CD4-positive, alpha-beta T cell treated with Interleukin-17A for 1 hour (primary cell): ENCODE measurements at regions not wholly inside any gene's neighbourhood (a gene's known extent, or its start where the extent isn't known, plus 50 kb on each side); places are given as distances from the start of the nearest gene placed in this dataset.

Experiments used
- DNase-seq: peaks from one replicate; pipeline ENCODE4 v3.0.0-alpha.2; 2020

GRCh38 chr3:115336836-115337235, 189.7 kb upstream of the ZBTB20 start:
- no peak for DNase-seq

- no peak for DNase-seq
Observed at GRCh38 chr3:115340586-115340985, 193.5 kb upstream of the ZBTB20 start.

DNA sequence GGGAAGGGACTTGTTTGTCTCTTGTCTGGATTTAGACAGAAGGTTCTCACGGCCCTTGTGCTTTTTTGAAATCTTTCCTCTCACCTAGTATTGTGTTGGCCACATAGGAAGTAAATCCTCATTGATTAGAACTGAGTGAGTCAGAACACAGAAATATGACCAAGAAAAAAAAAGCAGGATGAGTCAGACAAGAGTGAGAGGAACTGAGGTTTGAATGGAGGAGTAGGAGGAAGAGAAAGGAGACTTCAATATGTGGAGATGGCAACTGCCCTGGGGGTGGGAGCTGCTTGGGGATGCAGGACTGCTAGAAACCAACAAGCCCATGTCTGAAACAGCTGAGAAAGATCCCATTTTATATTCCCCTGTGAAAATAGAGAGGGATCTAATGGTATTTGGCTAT, 194.1 kb upstream of the ZBTB20 start:
- no peak for DNase-seq

DNA sequence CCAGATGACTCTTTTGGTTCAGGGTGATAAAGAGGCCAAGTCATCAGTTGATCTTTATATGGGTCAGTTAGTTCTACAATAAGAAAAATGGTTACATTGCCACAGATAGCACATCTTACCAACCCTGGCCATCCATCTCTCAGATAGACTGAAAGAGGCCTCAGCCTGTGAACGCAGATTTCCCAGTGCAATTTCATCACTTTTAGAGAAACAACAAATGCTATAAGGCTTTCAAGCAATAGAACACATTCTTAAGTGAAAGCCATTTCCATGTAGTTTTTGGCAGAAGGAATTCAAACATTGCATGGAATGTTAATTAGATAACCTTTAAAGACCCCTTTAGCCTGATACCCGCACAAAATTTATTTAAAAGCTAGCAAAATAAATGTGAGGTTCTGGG, 200.6 kb upstream of the ZBTB20 start:
- DNase-seq = no peak

GRCh38 chr3:115348412-115348811, 201.3 kb upstream of the ZBTB20 start:
- no peak for DNase-seq

- DNase-seq = no peak
Observed at GRCh38 chr3:115348951-115349745, 202.1 kb upstream of the ZBTB20 start.

- no peak for DNase-seq
Observed at GRCh38 chr3:115350606-115351005, 203.5 kb upstream of the ZBTB20 start.

DNA sequence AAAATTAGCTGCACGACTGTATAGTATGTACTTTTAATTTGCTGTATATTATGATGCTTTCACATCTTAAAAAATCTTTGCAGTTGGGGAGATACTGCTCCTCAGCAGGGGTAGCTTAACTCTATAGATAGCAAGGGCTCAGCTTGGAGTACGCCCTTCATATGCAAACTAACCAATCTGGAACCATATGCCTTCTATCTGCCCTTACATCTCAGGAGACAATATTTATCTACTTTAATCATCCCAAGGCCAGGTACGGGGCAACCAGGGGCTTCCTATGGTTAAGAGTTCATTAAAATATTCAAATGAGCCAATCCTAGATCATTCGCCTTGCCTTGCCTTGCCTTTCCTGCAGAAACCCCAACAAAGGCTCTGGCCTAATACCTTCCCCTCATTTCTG, 204.1 kb upstream of the ZBTB20 start:
- DNase-seq = no peak

- DNase-seq = no peak
Observed at GRCh38 chr3:115354010-115354409, 206.9 kb upstream of the ZBTB20 start.

- DNase-seq = no peak
Observed at GRCh38 chr3:115357456-115357855, 210.4 kb upstream of the ZBTB20 start.

- no peak for DNase-seq
Observed at GRCh38 chr3:115359536-115359935, 212.4 kb upstream of the ZBTB20 start.

GRCh38 chr3:115361806-115362205, 214.7 kb upstream of the ZBTB20 start:
- DNase-seq = no peak

DNA sequence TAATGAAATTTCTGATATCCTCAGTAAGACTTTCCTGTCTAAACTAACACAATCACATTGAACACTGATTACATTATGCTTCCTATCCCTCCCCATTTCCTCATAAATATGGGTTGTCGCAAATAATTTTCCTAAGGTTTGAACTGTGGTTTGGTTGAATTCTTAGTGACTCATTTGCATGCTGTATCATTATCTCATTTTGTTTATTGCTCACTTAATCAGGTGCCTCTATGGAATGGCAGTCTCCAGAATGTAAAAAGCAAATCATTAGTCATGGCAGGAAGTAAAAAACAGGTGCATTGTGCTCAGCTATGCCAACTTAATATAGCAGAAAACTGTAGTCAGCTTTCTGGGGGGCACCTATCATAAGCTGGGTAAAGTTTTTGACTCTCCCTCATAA, 216.0 kb upstream of the ZBTB20 start:
- DNase-seq = no peak

DNA sequence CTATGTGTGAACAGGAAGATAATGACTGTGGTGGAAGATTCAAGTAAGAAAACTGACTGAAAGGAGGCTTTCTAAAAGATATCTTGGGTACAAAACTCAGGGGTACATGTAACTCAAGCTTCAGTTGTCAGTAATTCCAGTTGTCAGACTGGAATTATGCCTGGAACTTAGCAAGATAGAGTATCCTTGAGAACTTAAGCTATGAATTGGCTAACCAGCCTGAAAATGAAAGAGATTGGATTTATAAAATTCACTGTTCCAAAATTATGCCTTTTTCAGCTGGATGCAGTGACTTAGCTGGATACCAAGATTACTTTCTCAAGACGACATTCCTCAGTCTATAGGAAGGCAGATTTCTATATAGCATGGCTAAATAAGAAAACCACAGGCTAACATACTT, 221.9 kb upstream of the ZBTB20 start:
- no peak for DNase-seq

GRCh38 chr3:115375362-115375761, 228.3 kb upstream of the ZBTB20 start:
- DNase-seq = no peak

GRCh38 chr3:115380883-115381572, 233.9 kb upstream of the ZBTB20 start:
- no peak for DNase-seq

DNA sequence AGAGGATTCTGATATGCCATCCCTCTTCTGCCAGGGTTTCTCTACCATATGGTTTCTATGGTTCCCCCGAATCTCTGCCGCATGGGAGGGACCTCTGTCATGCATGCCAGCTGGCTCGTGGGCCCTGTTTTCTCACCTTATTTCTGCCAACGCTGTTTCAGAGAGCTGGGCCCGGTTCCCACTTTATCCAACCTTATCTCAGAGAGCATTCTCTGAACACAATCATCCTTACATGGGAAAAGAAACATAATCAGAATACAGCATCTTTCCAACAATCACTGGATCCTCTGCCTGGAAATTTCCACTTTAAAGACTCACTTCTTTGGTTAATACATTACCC, 234.5 kb upstream of the ZBTB20 start:
- no peak for DNase-seq

DNA sequence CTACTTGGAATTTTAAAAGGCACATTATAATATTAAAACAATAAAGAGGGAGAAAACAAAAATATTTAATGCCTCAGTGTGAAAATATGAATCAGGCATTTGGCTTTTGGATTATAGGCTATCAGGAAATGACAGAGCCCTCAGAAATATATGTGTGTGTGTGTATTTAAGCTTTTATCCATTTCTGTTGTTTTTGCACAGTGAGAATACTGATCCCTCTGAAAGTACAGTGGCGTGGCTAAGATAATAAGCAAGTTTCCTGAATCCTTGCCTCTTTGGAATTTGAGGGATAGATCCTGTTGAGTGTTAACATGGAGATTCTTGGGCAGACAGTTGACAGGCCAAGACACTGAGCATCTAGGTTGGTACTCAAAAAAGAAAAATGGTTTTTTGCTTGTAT, 234.8 kb upstream of the ZBTB20 start:
- no peak for DNase-seq

DNA sequence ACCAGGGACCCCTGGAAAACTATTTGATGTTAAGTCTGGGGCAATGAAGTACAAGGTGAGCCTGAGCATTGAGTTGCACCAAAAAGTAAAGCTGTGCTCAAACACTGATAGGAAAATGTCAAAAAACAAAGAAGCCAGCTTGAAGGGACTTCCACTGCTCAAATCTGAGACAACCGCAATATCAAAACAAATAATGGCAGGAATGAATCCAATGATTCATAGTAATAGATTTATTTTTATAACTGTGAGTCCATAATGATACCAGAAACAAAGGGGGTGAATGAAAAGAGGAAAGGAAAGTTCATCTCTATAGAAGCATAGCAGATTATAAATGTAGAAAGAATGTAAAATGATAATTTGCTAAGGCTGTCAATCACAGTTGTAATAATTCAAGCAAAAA, 237.3 kb upstream of the ZBTB20 start:
- DNase-seq = no peak

DNA sequence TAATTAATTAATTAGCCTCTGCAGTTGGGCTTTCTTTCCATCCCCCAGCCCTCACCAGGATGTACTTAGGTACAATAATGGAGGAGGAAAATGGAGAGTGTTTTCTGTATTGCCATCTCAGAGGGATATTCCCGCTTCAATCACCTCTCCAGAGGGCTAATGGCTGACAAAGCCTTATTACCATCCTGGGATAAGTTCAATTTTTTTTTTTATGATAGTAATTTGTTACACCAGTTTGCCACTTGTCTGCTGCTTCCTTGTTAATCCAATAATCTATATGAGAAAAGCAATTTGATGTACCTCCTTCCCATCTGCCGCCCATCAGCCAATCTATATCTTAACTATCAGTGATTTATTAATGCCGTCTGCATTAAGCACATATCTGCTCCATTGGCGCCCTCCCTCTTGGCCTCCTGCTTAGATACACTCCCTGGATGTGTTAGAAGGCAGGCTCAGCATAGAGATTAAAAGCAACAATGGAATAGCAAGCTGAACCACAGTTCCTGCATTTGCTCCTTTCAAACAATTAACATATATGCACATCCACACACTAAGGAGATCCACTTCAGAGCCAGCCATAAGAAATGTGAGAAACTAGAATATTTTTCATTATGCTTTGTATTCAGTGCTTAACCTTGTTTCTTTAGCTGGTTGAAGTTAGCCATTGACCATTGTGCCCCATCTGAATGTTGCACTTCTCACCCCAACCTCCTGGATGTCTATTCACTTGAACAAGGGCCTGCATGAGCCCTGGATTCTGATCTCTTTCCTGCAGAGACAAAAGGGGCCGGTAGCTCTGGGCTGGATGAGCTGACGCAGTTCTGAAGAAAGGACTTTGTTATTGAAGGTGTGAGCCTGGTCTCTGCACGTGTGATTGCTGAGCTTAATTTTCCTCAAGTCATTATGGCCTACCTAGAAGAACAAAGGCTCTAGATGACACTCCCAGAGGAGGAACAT, 237.3 kb upstream of the GAP43 start:
- DNase-seq = no peak

GRCh38 chr3:115388166-115388565, 235.1 kb upstream of the GAP43 start:
- no peak for DNase-seq

DNA sequence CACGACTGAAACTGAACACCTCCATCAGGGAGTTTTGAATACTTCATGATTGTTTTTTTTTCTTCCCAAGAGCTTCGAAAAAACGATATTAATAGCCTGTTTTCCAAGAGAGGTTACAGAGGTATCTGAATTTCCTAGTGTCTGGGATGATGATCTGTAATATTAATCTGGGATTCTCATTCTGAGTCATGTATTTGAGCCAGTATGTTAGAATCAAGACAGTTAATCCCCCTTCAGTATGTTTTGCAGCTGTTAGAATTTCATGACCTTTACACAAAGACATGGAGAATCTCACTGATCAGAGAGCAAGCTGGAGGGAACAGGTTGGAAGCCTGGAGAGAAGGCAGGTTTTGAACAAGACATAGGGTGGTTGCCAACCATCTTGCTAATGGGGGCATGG, 234.5 kb upstream of the GAP43 start:
- DNase-seq = no peak

DNA sequence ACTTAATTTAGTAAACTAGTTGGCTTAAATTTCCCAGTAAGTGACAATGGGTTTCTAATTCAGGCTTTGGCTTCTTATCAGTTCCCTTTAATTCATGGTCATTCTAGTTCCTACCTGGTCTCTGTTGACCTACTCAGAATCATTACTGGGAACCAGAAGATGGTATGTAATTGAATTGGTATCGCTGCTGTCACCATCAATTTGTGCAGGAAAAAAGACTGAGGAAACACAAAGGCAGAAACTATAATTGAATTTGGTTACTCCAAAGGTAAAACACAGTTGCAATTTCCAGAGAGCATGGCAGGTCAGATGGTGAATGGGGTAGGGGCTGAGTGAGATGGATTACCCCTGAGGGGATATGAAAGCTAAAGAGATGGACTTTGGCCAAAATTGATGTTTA, 226.5 kb upstream of the GAP43 start:
- no peak for DNase-seq

GRCh38 chr3:115397433-115397832, 225.9 kb upstream of the GAP43 start:
- DNase-seq = no peak
